Upper lobe of left lung (tissue), 4 donors: ENCODE measurements at regions not wholly inside any gene's neighbourhood (a gene's known extent, or its start where the extent isn't known, plus 50 kb on each side); places are given as distances from the start of the nearest gene placed in this dataset.

ENCODE experiments used
- EP300 ChIP-seq, 4 donors: sonication (generic); formaldehyde crosslinking; IDR thresholded peaks; one replicate each; pipeline ENCODE4 v1.5.1; 2017; ENCODE audit warnings: antibody characterized with exemption in 4 of 4, control low read depth in 2 of 4
- POLR2A ChIP-seq, 4 donors: fragments of 450-650 bp; IDR thresholded peaks; one replicate each; pipeline ENCODE4 v1.5.1; 2016 to 2017; ENCODE audit warnings: antibody characterized with exemption in 4 of 4, mild to moderate bottlenecking in 2 of 4
- TF ChIP-seq, protein P1 (sequence below), 6 experiments: fragments of 450-650 bp in 4 of 6; fragments of 200-600 bp in 2 of 6; sonication (generic) in 2 of 6; IDR thresholded peaks; one replicate each; pipeline ENCODE4 v1.5.1; 2016 to 2019; ENCODE audit warnings: antibody characterized with exemption in 6 of 6

GRCh38 chr1:81424816-81425215 is 375.9 kb upstream of the ADGRL2 start:
- TF ChIP-seq, protein P1, sequence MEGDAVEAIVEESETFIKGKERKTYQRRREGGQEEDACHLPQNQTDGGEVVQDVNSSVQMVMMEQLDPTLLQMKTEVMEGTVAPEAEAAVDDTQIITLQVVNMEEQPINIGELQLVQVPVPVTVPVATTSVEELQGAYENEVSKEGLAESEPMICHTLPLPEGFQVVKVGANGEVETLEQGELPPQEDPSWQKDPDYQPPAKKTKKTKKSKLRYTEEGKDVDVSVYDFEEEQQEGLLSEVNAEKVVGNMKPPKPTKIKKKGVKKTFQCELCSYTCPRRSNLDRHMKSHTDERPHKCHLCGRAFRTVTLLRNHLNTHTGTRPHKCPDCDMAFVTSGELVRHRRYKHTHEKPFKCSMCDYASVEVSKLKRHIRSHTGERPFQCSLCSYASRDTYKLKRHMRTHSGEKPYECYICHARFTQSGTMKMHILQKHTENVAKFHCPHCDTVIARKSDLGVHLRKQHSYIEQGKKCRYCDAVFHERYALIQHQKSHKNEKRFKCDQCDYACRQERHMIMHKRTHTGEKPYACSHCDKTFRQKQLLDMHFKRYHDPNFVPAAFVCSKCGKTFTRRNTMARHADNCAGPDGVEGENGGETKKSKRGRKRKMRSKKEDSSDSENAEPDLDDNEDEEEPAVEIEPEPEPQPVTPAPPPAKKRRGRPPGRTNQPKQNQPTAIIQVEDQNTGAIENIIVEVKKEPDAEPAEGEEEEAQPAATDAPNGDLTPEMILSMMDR (IDR thresholded peaks at IDR 0.05) = no peak
- no peak for TF ChIP-seq EP300 (IDR thresholded peaks at IDR 0.05)
- TF ChIP-seq POLR2A (IDR thresholded peaks at IDR 0.05) = no peak
